Right lobe of liver (tissue), 4 donors: ENCODE measurements at regions not wholly inside any gene's neighbourhood (a gene's known extent, or its start where the extent isn't known, plus 50 kb on each side); places are given as distances from the start of the nearest gene placed in this dataset.

Source experiments
- CTCF ChIP-seq, 4 donors: fragments of 200-600 bp in 3 of 4; fragments of 450-650 bp in 1 of 4; IDR thresholded peaks; one replicate each; pipeline versions ENCODE4 v1.5.1 to v1.8.0; 2016 to 2022; ENCODE audit warnings: antibody characterized with exemption in 4 of 4, mild to moderate bottlenecking in 2 of 4
- POLR2A ChIP-seq: fragments of 450-650 bp; IDR thresholded peaks from one replicate; pipeline ENCODE4 v1.6.1; 2017; ENCODE audit warnings: antibody characterized with exemption, mild to moderate bottlenecking
- donor health status: DM: no; HTN: no; CAD: no.
- donor health status: DM: no; HTN: no; CAD: no.
- donor health status: DM: no; HTN: yes; CAD: no.

- TF ChIP-seq CTCF (IDR thresholded peaks at IDR 0.05) (no peak), POLR2A (no peak)
Observed at GRCh38 chr2:23148342-23148741, 236.6 kb upstream of the KLHL29 start.
